Chondrocyte (in vitro differentiated cells): ENCODE measurements at regions not wholly inside any gene's neighbourhood (a gene's known extent, or its start where the extent isn't known, plus 50 kb on each side); places are given as distances from the start of the nearest gene placed in this dataset.

ENCODE experiments used
- DNase-seq: peaks from one replicate; pipeline ENCODE4 v3.0.0; 2021; ENCODE audit warnings: mixed read lengths, low spot score
- H3K27ac Mint-ChIP-seq: one replicate; pipeline ENCODE4 v1.8.0; 2021; ENCODE audit warnings: mild to moderate bottlenecking, moderate library complexity, mixed read lengths; ENCODE audit not compliant: unreplicated experiment
- H3K27me3 Mint-ChIP-seq: 2 replicates; pipeline ENCODE4 v1.8.0; 2021; ENCODE audit warnings: low read depth, mixed read lengths
- H3K36me3 Mint-ChIP-seq: 2 replicates; pipeline ENCODE4 v1.8.0; 2021; ENCODE audit warnings: low read depth, mixed read lengths
- H3K4me1 Mint-ChIP-seq: 2 replicates; pipeline ENCODE4 v1.8.0; 2021; ENCODE audit warnings: low read depth, mild to moderate bottlenecking, mixed read lengths
- H3K4me3 Mint-ChIP-seq: one replicate; pipeline ENCODE4 v1.8.0; 2021; ENCODE audit warnings: mild to moderate bottlenecking, moderate library complexity, mixed read lengths; ENCODE audit not compliant: unreplicated experiment
- H3K9me3 Mint-ChIP-seq: 2 replicates; pipeline ENCODE4 v1.8.0; 2021; ENCODE audit warnings: low read depth, mixed read lengths
- CTCF ChIP-seq: fragments of 200-600 bp; sonication (generic); IDR thresholded peaks from 2 replicates; pipeline ENCODE4 v1.5.0; 2021; ENCODE audit warnings: antibody characterized with exemption, mild to moderate bottlenecking, moderate library complexity

DNA sequence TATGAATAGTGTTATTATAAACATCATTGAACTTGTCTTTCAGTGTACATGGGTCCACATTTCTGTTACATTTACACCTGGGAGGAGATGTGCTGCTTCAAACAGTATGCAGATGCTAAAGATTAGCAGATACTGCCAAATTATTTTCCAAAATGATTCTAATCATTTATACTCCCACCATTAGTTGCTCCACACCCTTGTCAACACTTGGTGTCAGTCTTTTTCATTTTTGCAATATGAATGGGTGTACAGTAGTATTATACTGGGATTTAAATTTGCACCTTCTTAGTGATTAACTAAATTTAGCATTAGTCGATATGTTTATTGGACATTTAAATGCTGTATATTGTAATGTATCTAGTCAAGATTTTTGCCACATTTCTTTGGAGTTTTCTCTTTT lies 131.6 kb upstream of the GRID2 start:
- Mint-ChIP-seq H3K4me1 (no peaks in the 10 kb centered on the region), H3K27ac (no peak overlapping the region), H3K36me3 (no peaks in the 10 kb centered on the region), H3K4me3 (no peak overlapping the region), H3K27me3 (peaks cover 16% of the 10 kb centered on the region), H3K9me3 (peaks cover 5% of the 10 kb centered on the region)
- peak; percentile 71 for TF ChIP-seq CTCF
- DNase-seq = no peak

- H3K4me3 Mint-ChIP-seq = no peak overlapping the region
- H3K4me1 Mint-ChIP-seq = no peaks in the 10 kb centered on the region
- peaks cover 18% of the 10 kb centered on the region for H3K27me3 Mint-ChIP-seq
- no peak for TF ChIP-seq CTCF
- no peaks in the 10 kb centered on the region for H3K36me3 Mint-ChIP-seq
- peaks cover 3% of the 10 kb centered on the region for H3K9me3 Mint-ChIP-seq
- no peak overlapping the region for H3K27ac Mint-ChIP-seq
- no peak for DNase-seq
These were observed 128.5 kb upstream of the GRID2 start for GRCh38 chr4:92175250-92175649.

GRCh38 chr4:92182006-92182735 lies 121.6 kb upstream of the GRID2 start:
- H3K4me3 Mint-ChIP-seq = no peak overlapping the region
- no peak for TF ChIP-seq CTCF
- H3K4me1 Mint-ChIP-seq = no peaks in the 10 kb centered on the region

DNA sequence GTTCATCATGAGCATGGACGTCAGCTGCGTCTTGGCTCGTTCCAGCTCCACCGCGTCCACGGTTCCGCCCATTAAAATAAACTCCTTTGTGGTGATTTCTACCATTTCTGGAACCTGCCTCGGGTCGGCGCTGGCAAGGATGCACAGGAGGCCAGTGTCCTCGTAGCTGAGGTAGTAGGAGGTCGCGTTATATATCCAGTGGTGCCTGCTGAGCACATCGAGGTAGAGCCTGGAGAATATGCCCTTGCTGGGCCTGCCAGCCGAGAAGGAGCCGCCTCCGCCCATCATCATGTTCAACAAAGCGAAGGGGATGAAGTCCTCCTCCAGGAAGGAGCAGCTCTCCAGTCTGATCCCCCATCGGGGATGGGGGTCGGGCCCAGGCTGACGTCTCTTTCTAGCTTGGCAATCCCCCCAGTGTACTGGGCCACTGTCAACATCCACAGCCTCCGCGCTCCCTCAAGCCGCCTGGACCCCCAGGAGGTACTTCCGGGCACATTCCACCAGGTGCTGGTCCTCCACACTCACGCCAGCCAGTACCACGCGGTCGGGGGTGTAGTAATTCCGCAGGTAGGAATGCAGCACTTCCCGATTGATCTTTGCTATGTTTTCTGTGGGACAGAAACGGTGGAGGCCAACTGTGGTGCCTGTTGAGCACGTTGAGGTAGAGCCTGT lies 120.9 kb upstream of the GRID2 start:
- Mint-ChIP-seq H3K4me1 (no peaks in the 10 kb centered on the region), H3K36me3 (no peaks in the 10 kb centered on the region), H3K4me3 (no peak overlapping the region), H3K27ac (no peak overlapping the region), H3K27me3 (peaks cover 3% of the 10 kb centered on the region), H3K9me3 (peaks cover 6% of the 10 kb centered on the region)
- DNase-seq = peak; percentile 83
- no peak for TF ChIP-seq CTCF

More at GRCh38 chr4:92182006-92182735, 121.6 kb upstream of the GRID2 start:
- no peak overlapping the region for H3K27ac Mint-ChIP-seq
- H3K9me3 Mint-ChIP-seq = peaks cover 6% of the 10 kb centered on the region
- no peaks in the 10 kb centered on the region for H3K36me3 Mint-ChIP-seq
- DNase-seq = peak; percentile 91
- peaks cover 7% of the 10 kb centered on the region for H3K27me3 Mint-ChIP-seq

DNA sequence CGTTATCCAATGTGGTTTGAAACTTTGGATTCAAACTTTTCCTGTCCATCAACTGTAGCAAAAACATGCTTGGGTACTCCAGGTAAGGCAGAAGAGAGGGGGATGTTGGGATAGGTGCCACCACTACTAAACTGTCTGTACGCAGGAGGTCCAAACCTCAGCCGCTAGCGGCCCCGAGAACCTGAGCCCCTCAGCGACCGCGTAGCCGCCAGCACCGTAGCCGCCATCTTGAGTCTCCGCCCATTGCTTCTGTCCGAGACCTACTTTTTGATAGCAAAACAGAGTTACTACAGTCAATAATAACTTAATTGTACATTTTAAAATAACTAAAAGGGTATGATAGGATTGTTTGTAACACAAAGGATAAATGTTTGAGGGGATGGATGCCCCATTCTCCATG lies 119.9 kb upstream of the GRID2 start:
- Mint-ChIP-seq H3K9me3 (peaks cover 6% of the 10 kb centered on the region), H3K36me3 (no peaks in the 10 kb centered on the region)

More for the DNA sequence above, 119.9 kb upstream of the GRID2 start:
- TF ChIP-seq CTCF = no peak
- H3K4me3 Mint-ChIP-seq = no peak overlapping the region
- H3K4me1 Mint-ChIP-seq = no peaks in the 10 kb centered on the region
- peak; percentile 76 for DNase-seq
- H3K27ac Mint-ChIP-seq = no peak overlapping the region
- peaks cover 3% of the 10 kb centered on the region for H3K27me3 Mint-ChIP-seq
